Hepatocyte (in vitro differentiated cells): ENCODE measurements at regions not wholly inside any gene's neighbourhood (a gene's known extent, or its start where the extent isn't known, plus 50 kb on each side); places are given as distances from the start of the nearest gene placed in this dataset.
"Not testable (repeated sequence)": the region's sequence is repeated elsewhere in the genome, so short reads cannot be mapped to it uniquely, and the experiment has no call there.

Experiments
- EZH2 ChIP-seq: fragments of 200-600 bp; sonication (generic); IDR thresholded peaks from 2 replicates; pipeline ENCODE4 v1.6.1; 2016; ENCODE audit warnings: antibody characterized with exemption, mild to moderate bottlenecking, borderline replicate concordance
- TF ChIP-seq, protein P1 (sequence below): fragments of 200-600 bp; sonication (generic); IDR thresholded peaks from 2 replicates; pipeline ENCODE4 v1.5.1; 2016; ENCODE audit warnings: antibody characterized with exemption, mild to moderate bottlenecking; ENCODE audit not compliant: poor library complexity

DNA sequence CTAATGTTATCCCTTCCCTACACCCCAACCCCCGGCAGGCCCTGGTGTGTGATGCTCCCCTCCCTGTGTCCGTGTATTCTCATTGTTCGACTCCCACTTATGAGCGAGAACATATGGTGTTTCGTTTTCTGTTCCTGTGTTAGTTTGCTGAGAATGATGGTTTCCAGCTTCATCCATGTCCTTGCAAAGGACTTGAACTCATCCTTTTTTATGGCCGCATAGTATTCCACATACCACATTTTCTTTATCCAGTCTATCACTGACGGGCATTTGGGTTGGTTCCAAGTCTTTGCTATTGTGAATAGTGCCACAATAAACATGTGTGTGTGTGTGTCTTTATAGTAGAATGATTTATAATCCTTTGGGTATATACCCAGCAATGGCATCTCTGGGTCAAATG is 102.8 kb downstream of the POLR2M start:
- TF ChIP-seq, protein P1, sequence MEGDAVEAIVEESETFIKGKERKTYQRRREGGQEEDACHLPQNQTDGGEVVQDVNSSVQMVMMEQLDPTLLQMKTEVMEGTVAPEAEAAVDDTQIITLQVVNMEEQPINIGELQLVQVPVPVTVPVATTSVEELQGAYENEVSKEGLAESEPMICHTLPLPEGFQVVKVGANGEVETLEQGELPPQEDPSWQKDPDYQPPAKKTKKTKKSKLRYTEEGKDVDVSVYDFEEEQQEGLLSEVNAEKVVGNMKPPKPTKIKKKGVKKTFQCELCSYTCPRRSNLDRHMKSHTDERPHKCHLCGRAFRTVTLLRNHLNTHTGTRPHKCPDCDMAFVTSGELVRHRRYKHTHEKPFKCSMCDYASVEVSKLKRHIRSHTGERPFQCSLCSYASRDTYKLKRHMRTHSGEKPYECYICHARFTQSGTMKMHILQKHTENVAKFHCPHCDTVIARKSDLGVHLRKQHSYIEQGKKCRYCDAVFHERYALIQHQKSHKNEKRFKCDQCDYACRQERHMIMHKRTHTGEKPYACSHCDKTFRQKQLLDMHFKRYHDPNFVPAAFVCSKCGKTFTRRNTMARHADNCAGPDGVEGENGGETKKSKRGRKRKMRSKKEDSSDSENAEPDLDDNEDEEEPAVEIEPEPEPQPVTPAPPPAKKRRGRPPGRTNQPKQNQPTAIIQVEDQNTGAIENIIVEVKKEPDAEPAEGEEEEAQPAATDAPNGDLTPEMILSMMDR = not testable (repeated sequence)
- TF ChIP-seq EZH2 = not testable (repeated sequence)
